Cardiac fibroblast (primary cell): ENCODE measurements at regions not wholly inside any gene's neighbourhood (a gene's known extent, or its start where the extent isn't known, plus 50 kb on each side); places are given as distances from the start of the nearest gene placed in this dataset.

Experiments
- DNase-seq, 2 donors: peaks; one replicate each; pipeline versions ENCODE4 v3.0.0 to v3.0.0-alpha.2; 2010; ENCODE audit warnings: low read depth in 2 of 2
- H3K4me3 ChIP-seq, 2 donors: replicated peaks in 1 of 2; 1 replicate in 1 of 2; 2 replicates in 1 of 2; pipeline ENCODE4 v1.5.1; 2011; ENCODE audit warnings: low read depth in 2 of 2, low read length in 2 of 2, mild to moderate bottlenecking in 2 of 2, moderate library complexity in 1 of 2
- TF ChIP-seq, protein P1 (sequence below): IDR thresholded peaks from one replicate; pipeline ENCODE4 v1.5.1; 2011; ENCODE audit warnings: low read depth, mild to moderate bottlenecking, low read length, inconsistent platforms

DNA sequence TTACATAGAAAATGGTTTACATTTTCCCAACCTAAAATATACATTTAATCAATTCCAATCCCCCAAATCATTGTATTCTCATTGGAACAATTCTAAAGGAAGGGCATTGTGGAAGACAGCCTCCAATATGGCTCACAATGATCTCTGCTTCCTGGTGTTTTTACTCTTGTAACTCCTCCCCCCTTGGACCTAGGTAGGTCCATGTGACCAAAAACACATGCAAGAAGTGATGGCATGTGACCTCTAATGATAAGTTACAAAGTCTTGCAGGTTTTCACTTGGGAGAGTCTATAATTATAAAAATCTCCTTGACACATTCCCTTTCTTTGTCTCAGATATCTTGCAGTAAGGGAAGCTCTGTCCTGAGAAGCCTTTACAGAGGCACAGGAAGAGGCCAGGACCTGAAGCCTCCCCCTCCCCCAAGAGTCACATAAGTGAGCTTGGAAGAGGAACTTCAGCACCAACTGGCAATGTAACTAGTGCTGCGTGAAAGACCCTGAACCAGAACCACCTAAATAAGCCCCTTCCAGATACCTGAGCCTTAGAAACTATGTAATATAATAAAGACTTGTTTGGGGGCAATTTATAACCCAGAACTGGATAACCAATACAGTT, 816.2 kb upstream of the ATXN8OS start:
- H3K4me3 ChIP-seq, result no peak overlapping the region
- TF ChIP-seq, protein P1, sequence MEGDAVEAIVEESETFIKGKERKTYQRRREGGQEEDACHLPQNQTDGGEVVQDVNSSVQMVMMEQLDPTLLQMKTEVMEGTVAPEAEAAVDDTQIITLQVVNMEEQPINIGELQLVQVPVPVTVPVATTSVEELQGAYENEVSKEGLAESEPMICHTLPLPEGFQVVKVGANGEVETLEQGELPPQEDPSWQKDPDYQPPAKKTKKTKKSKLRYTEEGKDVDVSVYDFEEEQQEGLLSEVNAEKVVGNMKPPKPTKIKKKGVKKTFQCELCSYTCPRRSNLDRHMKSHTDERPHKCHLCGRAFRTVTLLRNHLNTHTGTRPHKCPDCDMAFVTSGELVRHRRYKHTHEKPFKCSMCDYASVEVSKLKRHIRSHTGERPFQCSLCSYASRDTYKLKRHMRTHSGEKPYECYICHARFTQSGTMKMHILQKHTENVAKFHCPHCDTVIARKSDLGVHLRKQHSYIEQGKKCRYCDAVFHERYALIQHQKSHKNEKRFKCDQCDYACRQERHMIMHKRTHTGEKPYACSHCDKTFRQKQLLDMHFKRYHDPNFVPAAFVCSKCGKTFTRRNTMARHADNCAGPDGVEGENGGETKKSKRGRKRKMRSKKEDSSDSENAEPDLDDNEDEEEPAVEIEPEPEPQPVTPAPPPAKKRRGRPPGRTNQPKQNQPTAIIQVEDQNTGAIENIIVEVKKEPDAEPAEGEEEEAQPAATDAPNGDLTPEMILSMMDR, result no peak
- DNase-seq, result no peak

DNA sequence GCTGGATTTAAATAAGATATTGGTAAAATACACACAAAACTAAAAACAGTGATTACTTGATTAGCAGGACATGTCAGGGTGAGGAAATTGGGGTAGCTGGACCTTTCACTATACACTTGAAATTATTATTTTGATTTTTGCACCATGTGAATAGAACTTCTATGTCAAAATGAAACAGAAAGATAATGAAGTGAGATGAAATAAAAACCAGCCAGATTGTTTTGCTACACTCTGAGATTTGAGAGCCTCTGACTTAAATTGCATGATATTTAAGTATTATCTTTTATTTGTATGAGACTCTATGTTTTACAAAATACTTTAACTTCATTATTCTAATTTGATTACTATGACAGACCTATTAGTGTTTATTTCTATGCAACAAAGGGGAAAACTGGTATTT, 819.6 kb upstream of the ATXN8OS start:
- TF ChIP-seq, protein P1, result no peak

DNA sequence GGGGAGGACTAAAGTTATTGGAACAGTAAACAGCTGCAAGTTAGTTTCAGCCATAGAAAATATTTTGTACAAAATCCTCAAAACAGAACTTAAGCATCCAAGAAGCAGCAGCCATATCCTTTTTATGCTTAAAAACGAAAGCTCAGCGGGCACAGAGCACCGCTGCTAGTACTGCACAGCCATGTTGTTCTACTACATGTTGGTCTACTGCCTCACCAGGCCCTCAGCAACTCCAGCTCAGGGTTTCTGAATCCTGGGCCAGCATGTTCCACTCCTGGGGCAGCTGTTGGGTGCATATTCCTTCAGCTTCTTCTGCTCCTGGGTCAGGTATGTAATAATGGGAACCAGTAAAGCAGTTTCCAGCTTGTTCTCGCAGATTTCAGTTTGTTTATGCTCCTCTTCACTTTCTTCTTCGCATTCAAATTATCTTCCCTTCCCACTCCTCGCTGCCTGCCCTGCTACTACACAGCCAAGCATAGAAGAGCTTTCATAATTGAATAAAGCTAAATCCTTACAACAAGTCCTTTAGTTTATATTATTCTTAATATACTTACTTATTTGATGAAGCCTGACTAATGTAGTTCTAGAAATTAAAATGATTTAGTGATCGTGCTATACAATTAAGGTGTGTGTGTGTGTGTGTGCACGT, 820.5 kb upstream of the ATXN8OS start:
- TF ChIP-seq, protein P1, result no peak
- H3K4me3 ChIP-seq, result no peak overlapping the region
- no peak for DNase-seq

More for the DNA sequence above, 819.6 kb upstream of the ATXN8OS start:
- H3K4me3 ChIP-seq, result no peak overlapping the region
- DNase-seq, result no peak

DNA sequence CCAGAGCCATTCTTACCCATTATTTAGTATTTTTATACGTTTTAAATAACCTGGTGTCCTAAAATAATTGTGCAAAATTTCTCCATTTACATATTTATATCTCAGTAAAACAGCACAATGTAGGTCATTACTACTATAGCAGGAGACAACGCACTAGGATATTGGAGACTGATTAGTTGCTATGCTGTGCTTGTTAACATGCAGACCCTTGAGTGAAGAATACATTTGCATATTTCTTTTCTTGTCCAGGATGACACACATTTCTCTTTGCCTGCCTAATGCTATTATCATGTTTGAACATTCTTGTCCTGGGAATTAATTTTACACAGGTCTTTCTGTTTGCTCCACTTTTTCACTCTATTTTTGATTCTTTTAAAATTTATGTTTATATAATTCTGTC, 823.8 kb upstream of the ATXN8OS start:
- no peak for DNase-seq
- TF ChIP-seq, protein P1, result no peak
- no peak overlapping the region for H3K4me3 ChIP-seq

DNA sequence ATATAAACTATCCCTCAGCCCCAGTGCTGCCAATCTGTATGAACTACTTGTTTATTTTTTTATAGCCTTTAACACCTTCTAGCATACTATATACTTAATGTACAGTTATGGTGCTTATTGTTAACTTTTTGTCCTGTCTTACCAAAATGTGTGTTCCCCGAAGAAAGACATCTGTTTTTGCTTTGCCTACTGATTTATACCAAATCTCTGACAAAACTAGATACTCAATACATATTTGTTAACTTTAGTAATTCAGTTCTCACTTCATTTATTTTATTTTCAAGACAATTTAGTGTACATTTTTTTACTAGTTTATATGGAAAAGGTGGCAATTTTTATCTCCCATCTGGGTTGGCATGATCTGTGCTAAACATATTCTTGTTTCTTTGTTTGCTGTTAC, 824.3 kb upstream of the ATXN8OS start:
- TF ChIP-seq, protein P1, result no peak
- no peak overlapping the region for H3K4me3 ChIP-seq
- DNase-seq, result no peak

DNA sequence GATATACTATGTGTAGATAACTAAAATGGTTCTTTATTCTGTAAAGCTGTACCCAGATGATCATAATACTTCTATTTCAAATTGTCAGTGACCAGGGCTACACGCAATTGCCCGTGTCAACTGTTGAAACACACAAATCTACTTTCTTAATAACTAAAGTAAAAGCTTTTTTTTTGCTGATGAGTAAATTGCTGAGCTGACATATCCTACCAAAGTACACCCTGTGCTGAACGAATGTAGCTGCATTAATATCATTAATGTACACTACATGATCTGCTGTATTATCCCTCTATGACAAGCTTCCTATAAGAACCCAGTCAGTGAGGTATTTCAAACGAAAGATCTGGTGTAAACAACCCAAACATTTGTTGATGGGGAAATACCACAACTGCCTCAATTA, 827.2 kb upstream of the ATXN8OS start:
- TF ChIP-seq, protein P1, result no peak
- no peak overlapping the region for H3K4me3 ChIP-seq
- DNase-seq, result no peak
